ENCODE measurements at regions not wholly inside any gene's neighbourhood (a gene's known extent, or its start where the extent isn't known, plus 50 kb on each side); places are given as distances from the start of the nearest gene placed in this dataset.

DNA sequence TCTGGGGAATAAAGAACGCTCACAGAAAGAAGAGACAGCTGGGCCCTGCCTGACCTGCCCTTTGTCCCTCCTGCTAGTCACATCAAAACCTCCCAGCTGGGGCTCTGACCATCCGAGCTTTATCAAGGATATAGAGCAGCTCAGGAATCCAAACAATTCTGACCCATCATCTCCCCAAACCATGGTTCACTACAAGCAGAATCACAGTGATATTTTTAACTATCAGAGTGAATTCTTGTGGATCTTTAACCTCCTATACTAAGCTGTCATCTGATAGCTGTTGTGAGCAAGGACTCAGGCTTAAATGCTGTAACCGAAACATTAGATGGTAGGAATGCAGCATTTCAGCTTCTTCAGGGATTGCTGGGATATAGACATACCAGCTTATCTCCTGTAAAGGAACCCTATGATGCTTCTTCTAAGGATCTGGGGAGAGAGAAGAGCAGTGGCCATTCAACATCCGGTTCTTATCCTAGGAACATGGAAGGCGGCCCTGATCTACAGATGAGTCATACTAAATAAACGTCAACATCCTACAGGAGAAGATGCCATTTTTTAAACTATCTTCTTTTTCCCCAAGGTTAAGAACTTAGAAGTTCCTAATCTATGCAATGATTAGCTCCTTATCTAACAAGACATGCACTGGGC lies 84.7 kb upstream of the AKIP1 start:
- no peak for DNase-seq (ENCODE audit: low read depth in 2 of 2)

DNA sequence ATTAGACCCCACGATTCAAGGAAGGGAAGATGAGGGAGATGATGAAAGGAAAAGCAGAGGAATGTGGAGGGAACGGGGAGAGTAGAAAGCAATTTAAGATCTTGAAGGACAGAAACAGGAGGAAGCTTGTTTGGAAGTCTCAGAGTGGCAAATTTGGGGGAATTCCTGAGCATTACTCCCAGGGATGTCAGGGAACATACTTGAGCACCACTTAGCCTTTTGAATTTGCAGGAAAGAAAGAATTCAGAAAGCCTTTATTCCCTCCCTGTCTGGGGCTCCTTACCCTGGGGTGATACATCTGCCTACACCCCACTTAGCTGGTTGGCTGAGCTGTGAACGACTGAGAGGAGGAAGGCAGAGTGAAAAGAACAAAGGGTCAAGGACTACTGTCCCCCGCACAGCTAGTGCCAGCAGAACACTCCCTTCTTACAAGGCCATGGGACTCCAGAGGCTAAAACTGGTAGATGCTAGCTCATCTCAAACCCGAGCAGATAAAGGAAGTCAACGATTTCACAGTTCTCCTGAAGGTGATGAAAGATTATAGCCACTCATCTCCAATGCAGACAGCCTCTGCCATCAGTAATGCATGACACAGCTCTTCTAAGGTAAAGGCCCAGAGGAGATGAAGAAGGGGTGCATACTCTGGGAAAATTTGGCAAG lies 84.0 kb upstream of the AKIP1 start:
- DNase-seq (ENCODE audit: low read depth in 2 of 2): no peak

DNA sequence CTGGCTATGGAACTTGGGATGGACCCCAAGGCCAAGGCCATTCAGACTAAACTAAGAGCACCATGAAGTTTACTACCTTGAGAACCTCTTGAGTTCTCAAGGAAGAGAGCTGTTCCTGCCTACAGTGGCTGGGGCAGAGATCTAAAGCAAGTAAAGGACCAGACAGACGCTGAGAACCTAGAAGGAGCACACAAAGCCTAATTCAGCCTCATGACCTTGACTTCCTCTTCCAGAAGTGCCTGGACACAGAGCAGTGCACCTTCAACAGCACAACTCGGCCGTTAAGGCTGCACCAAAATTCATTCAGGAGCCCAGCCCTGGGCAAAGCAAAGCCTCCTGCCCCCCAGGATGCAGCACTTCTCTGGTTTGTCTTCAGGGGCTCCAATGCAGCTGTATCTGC lies 82.9 kb upstream of the AKIP1 start:
- no peak for DNase-seq (ENCODE audit: low read depth in 2 of 2)

DNA sequence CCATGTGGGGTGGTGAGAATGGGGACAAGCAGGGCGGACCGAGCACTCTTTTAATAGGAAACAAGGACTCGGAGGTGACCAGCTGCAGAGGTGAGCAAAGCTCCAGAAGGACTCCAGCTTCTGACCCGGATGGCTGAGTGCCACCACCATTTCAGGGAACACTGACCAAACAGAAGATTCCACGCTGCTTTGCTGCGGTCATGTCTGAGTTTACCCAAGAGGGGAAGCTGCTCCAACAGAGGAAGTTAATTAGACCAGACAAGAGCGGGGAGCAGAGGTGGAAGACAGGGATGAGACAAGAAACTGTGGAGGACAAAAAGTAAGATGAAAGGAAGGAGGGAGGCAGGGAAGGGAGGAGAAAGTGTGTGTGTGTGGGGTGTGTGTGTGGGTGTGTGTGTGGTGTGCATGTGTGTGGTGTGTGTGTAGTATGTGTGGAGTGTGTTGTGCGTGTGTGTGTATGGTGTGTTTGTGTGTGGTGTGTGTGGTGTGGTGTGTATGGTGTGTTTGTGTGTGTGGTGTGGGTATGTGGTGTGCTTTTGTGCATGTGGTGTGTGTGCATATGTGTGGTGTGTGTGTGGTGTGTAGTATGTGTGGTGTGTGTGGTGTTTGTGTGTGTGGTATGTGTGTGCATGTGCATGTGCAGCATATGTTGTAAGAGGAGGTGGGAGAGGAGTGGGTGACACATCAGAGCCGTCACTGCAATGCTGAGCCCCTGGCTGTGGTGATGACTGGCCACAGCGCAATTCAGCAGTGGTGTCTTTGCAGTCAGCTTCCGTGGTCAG lies 82.2 kb upstream of the AKIP1 start:
- no peak for DNase-seq (ENCODE audit: low read depth in 2 of 2)

DNA sequence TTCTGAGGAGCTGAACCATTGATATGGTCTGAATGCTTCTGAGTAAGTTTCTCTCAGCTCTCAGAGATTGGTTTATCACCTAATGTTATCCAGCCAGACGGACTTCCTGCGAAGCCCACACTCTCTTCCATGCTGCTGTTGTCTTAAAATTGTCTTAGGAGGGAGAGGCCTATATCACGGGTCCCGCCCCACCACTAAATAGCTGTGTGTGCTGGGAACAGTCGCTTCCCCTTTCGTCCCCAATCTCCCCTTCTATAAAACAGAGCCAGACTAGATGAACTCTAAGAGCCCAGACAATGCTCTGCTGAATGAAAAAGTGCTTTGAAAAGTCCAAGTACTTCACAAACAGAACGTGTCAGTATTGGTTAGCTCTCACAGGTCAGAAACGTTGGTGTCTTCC lies 81.4 kb upstream of the AKIP1 start:
- DNase-seq (ENCODE audit: low read depth in 2 of 2): no peak

DNA sequence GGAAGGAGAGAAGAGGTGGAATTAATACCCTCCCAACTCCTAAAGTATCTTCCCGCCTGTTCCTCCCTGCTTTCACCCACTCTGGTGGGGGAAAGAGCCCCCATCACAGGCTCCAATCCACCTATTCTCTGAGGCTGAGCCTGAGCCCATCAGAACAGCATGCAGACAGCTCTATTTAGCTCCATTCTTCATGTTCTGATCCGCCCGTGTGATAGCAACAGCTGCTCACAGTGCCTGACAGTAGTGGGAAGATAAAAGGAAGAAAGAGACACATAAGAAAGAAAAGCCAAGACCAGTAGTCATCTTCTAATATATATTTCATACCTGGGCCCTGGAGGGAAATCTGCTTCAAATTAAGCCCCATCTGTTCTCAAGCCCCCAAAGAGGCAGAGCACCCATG lies 80.3 kb upstream of the AKIP1 start:
- no peak for DNase-seq (ENCODE audit: low read depth in 2 of 2)

DNA sequence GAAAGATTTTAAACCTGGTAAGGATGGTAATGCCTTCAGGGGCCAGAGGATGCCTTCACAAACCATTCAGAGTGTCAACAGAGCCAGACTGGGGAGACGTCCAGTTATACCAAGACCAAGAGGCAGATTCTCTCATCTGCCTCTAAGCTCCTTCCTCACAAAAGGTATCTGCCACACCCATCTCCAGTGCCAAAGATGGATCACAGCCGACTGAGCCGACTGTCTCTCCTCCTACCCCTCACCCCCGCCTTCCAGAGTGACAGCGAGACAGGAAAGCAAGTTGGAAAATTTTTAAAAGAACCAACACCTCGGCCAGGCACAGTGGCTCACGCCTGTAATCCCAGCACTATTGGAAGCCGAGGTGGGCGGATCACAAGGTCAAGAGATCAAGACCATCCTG lies 79.1 kb upstream of the AKIP1 start:
- DNase-seq (ENCODE audit: low read depth in 2 of 2): no peak

DNA sequence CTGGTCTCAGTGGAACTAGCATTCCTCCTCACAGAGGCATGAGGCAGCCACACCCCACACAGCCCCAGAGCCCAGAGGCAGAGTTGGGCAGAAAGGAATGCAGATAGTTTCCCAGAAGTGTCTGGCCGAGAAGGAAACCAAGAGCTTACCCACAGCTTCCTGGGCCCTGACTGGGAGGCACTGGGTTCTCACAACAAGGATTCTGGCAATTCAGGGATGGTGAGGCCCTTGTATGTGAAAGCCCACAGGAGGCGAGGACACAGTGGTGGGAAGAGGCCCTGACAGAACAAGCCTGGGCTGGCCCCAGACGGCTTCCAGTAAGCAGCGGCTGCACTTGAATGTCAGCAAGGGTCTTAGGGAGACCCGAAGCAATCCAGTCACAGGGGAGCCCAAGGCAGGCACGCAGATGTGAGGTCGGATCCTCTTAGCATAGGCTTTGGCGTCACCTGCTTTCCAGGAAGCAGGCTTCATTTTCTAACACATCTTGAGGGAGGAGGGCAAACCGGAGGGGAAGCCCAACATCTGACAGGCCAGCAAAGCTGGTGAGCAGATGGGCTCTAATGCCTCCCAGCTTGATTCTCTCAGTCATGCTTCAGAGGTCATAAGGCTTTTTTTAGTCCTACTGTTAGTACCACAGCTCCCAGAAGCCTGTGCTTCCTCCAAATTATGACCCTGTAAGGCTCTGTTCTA lies 78.3 kb upstream of the AKIP1 start:
- DNase-seq (ENCODE audit: low read depth in 2 of 2): no peak

DNA sequence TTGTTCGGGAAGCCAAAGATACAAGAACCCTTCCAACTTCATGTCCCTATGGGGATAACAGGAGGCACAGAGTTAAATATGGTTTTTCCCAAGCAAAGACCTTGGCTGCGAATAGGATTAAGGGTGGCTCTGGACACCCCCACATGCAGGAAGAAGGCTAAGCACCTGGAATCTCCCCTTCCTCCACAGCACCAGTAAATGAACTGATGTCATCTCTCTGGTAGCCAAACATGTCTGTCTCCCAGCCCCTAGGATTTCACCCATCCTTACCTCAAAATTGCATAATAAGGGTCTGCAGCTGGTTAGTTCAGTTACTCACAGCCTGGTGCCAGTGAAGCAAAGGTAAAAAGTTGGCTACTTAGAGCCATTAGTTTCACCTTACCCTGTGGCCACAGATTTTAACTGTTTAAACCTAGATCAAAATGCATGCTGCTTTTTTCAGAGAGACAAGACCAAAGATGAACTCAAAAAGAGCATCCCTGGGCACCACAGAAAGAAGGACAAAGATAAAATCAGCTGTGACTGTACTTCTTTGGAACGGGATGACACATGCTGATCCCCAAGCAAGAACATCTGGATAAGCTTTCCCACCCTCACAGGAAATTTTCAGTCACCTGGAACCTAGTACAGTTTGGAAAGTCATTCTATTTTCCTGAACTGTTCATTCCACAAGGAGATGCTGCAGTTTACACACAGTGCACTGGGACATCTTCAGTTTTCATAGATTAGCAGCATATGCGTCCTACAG lies 77.2 kb upstream of the AKIP1 start:
- DNase-seq (ENCODE audit: low read depth in 2 of 2): no peak

DNA sequence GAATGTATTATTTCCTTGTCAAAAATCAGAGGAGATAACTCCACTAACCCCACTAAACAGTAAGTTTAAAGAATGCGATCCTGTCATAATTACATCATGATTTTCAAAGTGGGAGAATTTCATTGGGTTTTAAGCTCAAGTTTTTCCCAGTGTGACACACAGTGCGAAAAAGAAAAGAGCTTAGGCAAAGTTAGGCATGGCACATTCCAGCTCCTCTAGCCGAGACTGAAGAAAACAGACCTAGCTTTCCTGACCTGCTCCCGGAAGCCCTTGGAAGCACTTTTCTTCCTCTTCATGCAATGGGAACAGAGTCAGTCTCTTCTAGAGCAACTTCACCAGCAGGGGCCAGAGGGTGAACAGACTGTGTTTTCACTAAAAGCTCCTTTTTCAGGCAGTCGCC lies 76.6 kb upstream of the AKIP1 start:
- DNase-seq (ENCODE audit: low read depth in 2 of 2): no peak

DNA sequence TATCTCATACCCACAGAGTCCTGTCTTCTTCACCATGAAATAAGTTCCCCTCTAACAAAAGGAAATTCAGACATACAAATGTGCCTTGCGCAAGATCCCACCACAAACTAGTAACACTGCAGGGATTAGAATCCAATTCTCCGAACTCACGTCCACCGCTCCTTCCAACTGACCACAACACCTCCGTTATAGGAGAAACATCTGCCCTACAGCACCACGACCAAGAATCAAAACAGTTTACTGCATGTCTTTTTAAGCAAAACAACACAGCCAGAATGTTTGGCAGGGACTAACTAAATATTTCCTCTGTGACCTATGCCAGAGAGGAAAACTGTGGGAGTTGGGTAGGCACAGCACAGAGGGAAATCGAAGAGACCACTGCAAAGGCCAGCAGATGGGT lies 72.7 kb upstream of the AKIP1 start:
- DNase-seq (ENCODE audit: low read depth in 2 of 2): no peak

DNA sequence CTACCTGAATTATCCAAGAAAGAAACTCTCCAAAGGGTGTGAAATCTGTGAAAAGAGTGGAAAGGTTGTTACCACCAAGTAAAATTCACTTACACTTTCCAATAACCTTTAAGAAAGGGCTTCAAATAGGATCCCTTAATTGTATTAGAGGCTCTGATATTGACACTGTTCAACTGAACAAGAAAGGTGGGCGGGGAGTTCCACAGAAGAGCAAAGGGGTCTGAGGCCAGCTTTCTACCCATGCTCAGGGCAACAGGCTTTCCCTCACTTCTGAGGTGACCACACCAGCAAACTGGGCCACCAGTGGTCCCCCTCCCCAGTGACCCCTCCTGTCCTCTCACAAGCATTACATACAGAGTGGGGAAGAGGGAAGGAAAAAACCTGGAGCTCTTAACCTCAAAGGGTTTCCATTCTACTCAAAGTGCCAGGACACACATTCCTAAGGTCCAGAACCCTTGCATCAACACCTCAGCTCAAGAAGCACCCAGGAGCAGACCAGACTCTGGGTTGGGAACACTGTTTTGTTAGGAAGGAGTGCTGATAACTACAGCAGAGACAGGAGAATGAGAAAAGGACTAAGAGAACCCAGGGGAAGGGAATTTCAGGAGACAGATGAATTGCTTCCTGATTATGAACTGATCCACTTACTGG lies 71.6 kb upstream of the AKIP1 start:
- no peak for DNase-seq (ENCODE audit: low read depth in 2 of 2)

DNA sequence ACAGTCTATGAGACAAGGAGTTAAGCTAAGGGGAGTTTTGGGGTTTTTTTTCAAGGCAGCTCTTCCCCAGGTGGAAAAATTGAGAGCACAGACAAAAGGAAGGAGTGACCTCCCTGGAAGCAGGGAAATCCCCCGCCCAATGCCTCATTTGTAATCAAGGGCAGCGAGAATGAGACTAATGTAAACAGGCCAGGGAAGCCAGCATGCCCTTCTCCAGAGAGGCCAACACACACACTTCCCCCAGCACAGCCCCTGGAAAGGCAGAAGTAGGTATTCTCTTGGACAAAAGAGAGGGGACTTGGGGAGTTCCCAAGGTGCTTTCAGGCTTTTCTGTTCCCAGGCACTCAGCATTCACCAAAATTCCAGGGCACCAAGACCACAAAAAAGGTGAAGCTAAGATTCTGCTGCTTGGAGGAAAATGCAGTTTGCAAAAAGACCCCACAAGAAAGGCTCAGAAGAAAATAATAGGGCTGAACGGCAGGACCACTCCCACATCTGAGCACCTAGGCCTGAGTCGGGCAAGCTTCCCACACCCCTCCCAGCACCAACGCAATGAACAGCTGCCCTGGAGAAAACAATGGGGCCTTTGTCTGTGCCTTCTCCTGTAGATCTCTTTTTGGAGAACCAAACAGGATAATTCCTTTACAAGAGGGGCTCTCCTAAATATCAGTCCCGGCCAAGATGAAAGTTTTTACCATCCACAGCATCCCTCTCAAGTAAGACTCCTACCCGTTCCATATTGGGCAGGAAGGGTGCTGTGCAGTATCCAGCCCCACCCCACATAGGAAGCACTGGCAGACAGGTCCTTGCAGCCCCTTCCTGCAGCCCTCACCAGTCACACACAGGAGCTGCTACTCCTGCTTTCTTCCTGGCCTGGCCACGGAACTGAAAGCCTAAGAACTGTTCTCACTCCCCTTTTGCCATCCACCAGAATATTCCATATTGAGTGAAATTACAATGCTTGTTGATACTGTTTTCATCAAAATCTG lies 70.7 kb upstream of the AKIP1 start:
- DNase-seq (ENCODE audit: low read depth in 2 of 2): no peak

DNA sequence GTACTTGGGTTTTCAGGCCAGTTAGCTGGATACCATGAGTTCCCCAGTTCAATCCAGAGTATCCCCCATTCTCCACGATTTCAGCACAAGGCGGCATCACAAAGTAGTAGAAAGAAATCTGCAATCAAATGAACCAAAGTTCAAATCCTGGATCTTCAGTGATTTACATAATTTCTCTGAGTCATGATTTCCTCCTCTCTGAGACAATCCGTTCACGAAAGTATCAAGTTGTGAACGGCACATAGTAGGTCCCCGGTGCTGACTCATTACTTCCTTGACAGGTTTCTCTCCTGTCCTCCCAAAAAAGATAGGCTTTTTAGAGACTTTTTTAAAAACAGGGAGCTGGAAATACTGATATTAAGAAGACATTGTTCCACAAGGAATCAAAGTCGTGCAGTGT lies 69.1 kb upstream of the AKIP1 start:
- DNase-seq (ENCODE audit: low read depth in 2 of 2): no peak

DNA sequence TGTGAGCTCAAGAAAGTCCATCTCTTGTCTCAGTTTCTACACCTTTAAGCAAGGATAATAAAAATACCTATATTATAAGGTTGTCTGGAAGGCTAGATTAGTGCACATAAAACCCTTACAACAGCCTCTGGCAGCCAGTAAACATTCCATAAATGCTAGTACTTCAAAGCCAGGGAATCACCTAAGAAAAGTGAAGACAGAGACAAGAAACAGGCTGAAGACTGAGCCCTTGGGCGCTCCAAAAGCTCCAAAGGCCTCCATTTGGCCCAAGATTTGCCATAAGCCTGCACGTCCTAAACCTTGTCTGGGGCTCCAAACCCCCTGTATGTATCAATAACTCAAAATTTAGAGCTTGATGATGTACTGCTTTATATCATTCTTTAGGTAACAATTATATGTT lies 52.2 kb upstream of the AKIP1 start:
- DNase-seq (ENCODE audit: low read depth in 2 of 2): no peak

All from stimulated activated CD8-positive, alpha-beta memory T cell treated with anti-CD3 and anti-CD28 coated beads, Interleukin-7, amount 100 ng/mL, for 1 hour (primary cell).